NOMO-1 treated with DMSO at 0.1 percent for 48 hours (cell line): ENCODE measurements at regions not wholly inside any gene's neighbourhood (a gene's known extent, or its start where the extent isn't known, plus 50 kb on each side); places are given as distances from the start of the nearest gene placed in this dataset.

Experiments used
- DNase-seq: peaks from one replicate; lab custom pipeline; 2025; ENCODE audit not compliant: unreplicated experiment; lab: John Stamatoyannopoulos, UW

- no peak for DNase-seq
Observed at GRCh38 chr18:41553716-41554115, 401.3 kb upstream of the PIK3C3 start.

DNA sequence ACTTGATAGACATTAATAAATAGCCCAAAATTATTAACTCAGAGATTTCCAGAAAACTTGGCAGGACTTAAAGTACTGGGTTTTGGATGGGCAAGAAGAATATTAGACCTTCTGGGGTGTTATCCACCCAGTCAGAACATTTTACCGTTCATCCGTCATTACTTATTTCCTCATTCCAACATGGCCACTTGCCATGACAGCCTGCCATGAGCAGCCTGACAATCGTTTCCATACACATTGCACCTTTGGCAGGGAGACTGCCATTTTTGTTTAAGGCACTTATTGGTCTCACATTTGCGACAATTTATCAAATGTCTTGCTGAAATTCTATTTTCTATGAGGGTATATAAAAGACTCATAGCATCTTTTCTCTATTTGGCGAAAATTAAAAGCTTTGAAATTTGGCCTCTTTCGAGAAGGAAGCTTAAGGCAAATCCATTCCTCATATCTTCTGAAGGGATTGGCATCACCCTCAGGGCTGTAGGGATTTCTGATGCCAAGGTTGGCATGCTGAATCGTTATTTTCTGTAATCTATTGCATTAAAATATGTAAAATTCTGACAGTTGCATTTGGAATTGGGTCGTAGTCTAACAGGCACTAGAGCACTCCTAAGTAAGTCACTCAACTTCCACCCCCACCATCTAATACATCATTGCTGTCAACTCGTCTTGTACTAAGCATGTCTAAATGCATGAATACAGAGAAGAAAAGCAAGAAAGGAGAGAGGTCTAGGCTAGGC, 406.3 kb upstream of the PIK3C3 start:
- DNase-seq = no peak

GRCh38 chr18:41545091-41545888, 409.7 kb upstream of the PIK3C3 start:
- DNase-seq = no peak

GRCh38 chr18:41543815-41544214, 411.2 kb upstream of the PIK3C3 start:
- no peak for DNase-seq

DNA sequence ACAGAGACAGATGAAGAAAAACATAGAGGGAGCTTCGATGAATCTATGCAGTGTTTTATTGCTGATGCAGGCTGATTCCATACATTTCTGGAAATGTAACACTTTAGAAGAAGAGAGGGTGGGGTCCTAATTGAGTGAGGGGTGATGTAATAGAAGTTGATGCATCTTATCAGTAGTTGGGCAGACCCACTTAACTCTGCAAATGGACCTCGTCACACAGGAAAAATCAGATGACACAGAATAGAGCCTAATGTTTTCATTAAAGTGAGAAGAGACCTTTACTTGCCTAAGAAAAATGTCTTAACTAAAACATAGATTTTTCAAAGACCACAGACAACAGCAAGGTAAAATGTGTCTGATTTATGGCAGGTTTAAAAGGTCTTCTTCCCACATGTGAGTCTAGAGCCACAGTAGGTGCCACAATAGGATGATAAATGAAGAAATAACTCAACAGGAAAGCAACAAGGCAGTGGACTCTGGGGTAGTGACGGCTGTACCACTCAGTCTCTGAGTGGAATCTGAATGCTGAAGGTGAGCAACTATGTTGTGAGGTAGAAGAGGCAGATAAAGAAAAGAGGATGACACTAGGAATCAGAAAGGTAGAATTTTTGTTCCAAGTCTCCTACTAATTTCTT, 414.7 kb upstream of the PIK3C3 start:
- DNase-seq = no peak

DNA sequence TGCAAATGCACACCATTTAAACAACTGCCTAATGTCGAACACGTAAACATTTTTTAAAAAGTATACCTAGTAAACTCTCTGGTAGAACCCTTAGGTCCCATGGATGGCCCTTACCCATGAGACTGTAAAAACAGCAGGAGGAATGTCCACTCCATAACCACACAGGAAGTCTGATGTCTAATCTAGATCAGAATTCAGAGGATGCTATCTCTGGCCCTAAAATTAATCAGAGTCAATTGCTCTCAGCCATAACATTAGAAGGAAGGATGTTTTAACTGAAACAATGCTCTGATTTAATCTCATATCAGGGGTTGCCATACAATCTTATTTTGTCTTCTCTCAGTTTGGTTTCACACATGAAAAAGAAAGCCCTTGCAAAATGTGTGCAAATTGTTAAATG, 416.3 kb upstream of the PIK3C3 start:
- DNase-seq = no peak

DNA sequence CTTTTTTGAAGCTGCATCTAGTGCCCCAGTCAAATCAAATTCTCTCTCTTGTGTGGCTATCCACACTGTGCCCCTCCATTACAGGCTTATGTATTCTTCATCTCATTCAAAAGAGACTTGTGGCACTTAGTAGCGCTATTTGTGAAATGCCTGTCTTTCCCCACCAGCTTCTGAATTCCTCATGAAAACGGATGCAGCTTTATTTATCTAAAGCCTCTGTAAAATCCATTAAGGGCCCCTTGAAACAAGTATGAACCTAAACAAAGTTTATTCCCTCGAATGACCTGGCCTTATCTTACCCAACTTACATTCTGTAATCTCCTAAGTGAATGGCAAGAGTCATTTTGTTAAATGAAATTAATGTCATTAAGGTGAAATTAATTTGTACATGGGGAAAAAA, 417.4 kb upstream of the PIK3C3 start:
- DNase-seq = no peak

DNA sequence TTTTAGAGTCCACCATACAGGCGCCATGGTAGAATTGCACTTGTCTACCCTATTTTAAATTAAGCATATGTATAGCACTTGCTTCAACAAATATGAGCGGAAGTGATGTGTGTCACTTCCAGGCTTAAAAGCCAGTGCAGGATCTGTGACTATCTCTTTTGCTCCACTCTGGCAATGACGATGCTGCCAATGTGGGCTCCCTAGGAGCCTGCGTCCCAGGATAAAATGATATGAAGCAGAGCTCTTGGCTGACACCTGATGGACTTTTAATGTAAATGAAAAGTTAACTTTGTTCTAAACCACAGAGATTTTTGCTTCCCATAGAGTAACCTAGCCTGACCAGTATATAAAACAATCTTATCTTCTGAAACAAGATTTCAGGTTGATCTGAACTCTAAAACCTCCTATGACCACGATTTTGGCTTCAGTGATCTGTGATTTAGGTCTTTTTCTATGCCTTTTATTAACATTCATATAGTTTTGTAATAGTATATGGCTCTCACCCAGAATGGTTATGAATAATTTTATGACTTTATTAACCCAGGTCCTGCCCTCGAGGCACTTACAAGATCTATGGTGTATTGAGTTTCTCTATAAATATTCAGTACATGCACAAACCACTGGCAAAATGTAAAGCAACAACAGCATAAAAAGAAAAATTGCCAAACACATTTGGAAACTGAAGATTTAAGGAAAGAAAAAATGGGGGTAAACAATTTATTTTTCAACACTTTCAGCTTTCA, 422.5 kb upstream of the PIK3C3 start:
- no peak for DNase-seq

GRCh38 chr18:41530970-41531369, 424.1 kb upstream of the PIK3C3 start:
- DNase-seq = no peak

DNA sequence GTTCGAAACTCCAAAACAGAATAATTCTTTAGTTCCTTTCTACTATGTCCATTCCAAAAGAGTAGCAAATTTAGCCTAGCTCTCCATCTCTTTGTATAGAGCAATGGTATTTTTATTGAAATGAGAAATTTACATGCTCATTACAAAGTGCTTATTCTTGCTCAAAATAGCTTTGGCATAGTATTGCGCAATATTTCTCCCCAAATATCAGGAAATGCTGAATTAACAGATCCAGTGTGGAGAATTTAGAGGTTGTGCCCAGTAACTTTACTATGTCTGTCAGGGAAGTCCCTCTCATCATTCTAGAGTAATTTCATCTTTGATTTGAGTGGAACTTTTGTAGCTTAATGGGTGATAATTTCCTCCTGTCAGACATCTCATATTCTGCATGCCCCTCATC, 425.9 kb upstream of the PIK3C3 start:
- no peak for DNase-seq

- DNase-seq = no peak
Observed at GRCh38 chr18:41526054-41526453, 429.0 kb upstream of the PIK3C3 start.

- no peak for DNase-seq
Observed at GRCh38 chr18:41524674-41525470, 430.2 kb upstream of the PIK3C3 start.

- no peak for DNase-seq
Observed at GRCh38 chr18:41517142-41517541, 437.9 kb upstream of the PIK3C3 start.

DNA sequence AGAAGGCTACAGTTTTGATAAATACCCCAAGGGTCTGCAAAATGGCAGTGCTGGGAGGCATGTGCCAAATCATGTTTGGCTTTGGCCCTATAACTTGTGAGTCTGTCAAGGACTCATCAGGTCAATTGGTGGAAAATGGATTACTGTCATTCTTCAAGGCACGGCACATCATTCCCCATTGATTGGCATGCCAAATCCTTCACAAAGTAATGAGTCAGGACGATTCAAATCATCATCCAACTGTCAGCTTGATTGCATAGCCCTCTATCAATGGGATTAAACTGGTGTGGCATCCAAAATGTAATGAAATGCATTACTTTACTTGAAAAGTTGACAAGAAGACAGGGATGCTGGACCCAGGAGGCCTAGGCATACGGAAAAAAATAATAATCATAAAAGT, 441.6 kb upstream of the PIK3C3 start:
- DNase-seq = no peak

DNA sequence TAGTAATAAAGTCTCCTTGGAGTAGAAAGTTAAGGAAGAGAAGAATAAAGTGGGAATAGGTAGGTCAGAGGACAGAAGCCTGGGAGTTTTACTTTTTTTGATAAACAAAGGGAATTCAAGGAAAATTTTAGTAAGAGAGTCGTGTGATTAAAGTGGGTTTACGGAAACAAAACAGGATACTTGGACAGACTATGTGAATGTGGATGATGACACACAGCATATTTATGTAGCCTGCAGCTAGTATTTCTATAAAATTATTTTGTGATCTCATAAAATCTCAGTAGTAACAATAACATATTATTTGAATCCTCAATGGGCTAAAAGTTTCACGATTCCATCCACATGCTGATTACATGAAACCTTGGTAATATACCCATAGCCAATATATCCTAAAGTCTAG, 450.7 kb upstream of the PIK3C3 start:
- DNase-seq = no peak

DNA sequence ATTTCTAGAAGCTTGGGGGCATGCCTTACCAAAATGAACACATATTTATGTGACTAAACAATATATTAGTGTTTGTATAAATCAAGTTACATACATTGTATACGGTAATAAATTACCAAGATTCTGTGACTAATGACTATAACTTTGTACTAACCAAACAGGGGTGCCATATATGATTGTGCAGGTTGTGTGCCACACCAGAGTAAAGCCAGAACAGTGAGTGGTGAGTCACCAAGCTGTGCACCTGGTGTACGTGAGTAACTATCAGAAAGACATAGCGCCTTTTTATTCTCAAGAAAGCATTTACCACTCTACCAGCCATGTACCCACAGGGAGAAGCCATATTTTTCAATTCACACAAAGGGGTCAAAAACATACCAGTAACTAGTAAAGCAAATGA, 453.2 kb upstream of the PIK3C3 start:
- no peak for DNase-seq

DNA sequence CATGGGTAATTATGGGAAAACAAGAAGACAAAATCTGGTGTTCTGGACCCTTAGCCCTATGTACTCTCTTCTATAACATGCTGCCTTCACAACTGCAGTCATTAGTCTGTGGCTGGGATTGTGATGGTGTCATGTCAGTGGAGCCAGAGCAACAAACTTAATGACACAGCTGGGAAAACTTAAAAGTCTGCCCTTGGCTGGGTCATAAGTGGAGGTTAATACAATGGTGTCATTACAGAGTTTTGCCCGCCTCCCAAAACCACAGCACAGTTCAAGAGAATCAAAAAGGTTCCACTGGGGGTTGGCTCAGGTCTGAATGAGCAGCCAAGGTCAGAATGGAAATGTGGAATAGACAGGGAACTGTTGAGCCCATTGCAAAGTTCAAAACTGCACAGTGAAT, 455.7 kb upstream of the PIK3C3 start:
- no peak for DNase-seq

GRCh38 chr18:41490861-41491260, 464.2 kb upstream of the PIK3C3 start:
- DNase-seq = no peak

GRCh38 chr18:41486575-41486974, 468.5 kb upstream of the PIK3C3 start:
- DNase-seq = no peak

DNA sequence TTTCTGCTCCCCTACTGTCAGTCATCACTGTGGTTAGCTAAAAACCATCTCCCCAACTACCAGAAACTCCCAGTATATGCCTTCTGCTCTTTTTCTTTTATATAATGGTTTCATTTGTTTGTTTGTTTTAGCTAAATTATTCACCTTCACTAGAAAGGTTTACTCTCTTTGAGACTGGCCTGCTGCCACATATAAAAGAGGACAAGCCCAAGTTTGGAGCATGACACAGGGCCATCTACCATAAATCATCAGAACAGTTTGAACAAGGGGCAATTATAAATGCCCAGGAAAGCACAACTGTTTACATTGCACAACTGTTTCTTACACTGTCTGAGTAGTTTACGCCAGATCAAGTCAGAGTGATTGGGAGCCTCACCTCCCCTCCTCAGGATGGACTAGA, 471.0 kb upstream of the PIK3C3 start:
- no peak for DNase-seq

DNA sequence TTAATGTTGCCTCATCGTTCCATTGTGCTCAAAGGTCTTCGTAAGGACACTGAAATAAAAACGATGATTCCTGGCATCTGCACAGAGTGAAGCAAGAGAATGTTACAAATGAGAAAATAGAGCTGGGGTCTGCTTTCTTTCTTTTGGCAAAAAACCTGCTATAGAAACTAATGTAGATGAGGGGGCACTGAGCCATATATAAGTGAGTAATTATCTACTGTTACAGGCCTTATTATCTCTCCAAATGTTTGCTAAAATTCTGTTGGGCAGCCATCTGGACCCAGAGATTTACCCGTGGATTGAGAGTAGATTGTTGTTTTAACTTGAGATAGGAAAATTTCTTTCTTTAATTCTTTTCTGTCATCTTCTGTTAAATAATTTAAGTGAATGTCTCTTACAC, 472.5 kb upstream of the PIK3C3 start:
- no peak for DNase-seq
